Pancreas (tissue), 10 donors: ENCODE measurements at regions not wholly inside any gene's neighbourhood (a gene's known extent, or its start where the extent isn't known, plus 50 kb on each side); places are given as distances from the start of the nearest gene placed in this dataset.
A peak's percentile ranks its signal among the peaks of the same experiment; 100 is the strongest.
"Not testable (repeated sequence)": the region's sequence is repeated elsewhere in the genome, so short reads cannot be mapped to it uniquely, and the experiment has no call there.

Experiments
- ATAC-seq, 4 donors: fragments of 200-7000 bp; cut with Tn5 transposase; one replicate each; pipeline versions ENCODE4 v1.8.0 to v1.9.1; 2020; ENCODE audit warnings: mild to moderate bottlenecking in 4 of 4, moderate library complexity in 4 of 4
- DNase-seq, 6 donors: peaks; one replicate each; pipeline ENCODE4 v3.0.0-alpha.2; 2020
- FAIRE-seq: peaks from 2 replicates; lab custom pipeline; 2012; peaks lifted over from hg19 to GRCh38; lab: Jason Lieb, UNC
- H3K27ac ChIP-seq, 4 donors: fragments of 200-600 bp; sonication (generic); 1 replicate in 3 of 4; 2 replicates in 1 of 4; pipeline versions ENCODE4 v1.5.0 to v1.8.0; 2020
- H3K27me3 ChIP-seq, 4 donors: fragments of 200-600 bp; one replicate each; pipeline ENCODE4 v1.8.0; 2021
- H3K36me3 ChIP-seq, 3 donors: fragments of 200-600 bp; sonication (generic) in 1 of 3; one replicate each; pipeline versions ENCODE4 v1.5.0 to v1.8.0; 2020 to 2021
- H3K4me1 ChIP-seq, 3 donors: fragments of 200-600 bp; one replicate each; pipeline ENCODE4 v1.8.0; 2021
- H3K4me3 ChIP-seq, 4 donors: fragments of 200-600 bp; sonication (generic) in 2 of 4; one replicate each; pipeline versions ENCODE4 v1.5.0 to v1.8.0; 2020 to 2021
- H3K9me3 ChIP-seq, 4 donors: fragments of 200-600 bp; one replicate each; pipeline ENCODE4 v1.8.0; 2021
- WGBS, 2 donors: extraction: QIAGEN DNeasy Blood & Tissue Kit; methylation state at CpG; one replicate each; pipeline ENCODE4 v1.1.7; 2013; 5-methylcytosine and 5-hydroxymethylcytosine counted together
- intact Hi-C, 3 donors: fragments of 100-400 bp; cut with DNase I; formaldehyde crosslinking; loops; one replicate each; pipeline versions ENCODE4 v1.11.1 to v1.14.2; 2022
- TF ChIP-seq, protein P1 (sequence below), 4 donors: fragments of 200-600 bp; sonication (generic) in 3 of 4; IDR thresholded peaks; one replicate each; pipeline versions ENCODE4 v1.5.0 to v1.8.0; 2021; ENCODE audit warnings: antibody characterized with exemption in 4 of 4
- donor health status: healthy with polysubstance abuse.
- donor health status: DM: no; HTN: no; CAD: no; lungs with moderate emphysema.
- donor health status: DM: no; HTN: no; CAD: no.
- donor health status: control.
- donor health status: control.
- donor health status: Bipolar disorder and iron deficiency.
- donor health status: DM: yes; HTN: yes; CAD: no.
- donor health status: DM: no; HTN: no; CAD: no.
- donor health status: DM: no; HTN: no; CAD: no.
- donor health status: DM: yes; HTN: yes; CAD: no.

DNA sequence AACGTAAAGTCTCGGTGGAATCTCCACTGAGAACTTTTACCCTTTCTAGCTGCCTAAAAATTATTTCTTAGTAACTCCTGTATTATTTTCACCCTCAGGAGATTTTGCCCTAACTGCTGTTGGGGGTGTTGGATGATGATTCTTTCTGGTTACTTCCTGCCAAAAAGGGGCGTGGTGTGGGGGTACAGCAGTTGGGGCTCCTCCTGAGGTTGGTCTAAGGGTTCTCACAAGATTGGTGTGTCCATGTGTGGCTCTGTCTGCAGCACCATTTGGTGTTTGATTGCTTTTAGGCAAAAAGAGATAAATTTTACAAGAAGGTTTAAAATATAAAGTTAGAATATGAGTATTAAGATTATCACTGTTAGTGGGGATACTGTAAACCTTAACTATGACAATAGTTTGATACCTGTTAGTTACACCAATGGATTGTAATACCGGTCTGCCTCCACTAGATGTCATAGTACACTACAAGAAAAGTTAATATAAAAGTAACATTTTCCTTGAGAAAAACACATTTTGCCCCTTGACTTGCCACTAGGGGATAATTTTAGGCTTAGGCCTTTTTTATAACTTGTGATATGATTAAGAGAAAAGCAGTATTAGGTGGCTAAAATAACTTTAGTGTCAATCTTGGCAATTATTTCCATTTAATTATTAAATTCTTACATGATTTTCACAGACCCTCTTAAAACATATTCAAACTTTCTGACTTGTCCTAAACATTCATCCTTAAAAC lies 928.7 kb downstream of the IPMK start:
- 19 to 20% methylated on average over 4 of the region's 4 CpGs for WGBS, 2 donors
- ATAC-seq = peak in 3 of 4 donors; percentile 43 to 64 (median 54)
- Histone ChIP-seq H3K4me3 (no peak overlapping the region), H3K9me3 (no peaks in the 10 kb centered on the region), H3K4me1 (no peaks in the 10 kb centered on the region), H3K27me3 (no peaks in the 10 kb centered on the region), H3K36me3 (no peaks in the 10 kb centered on the region), H3K27ac (no peak overlapping the region)
- intact Hi-C loops = loop anchor here in 1 of 3 donors (5.0 kb wide), 1 partner anchor 318 kb away; no protein-coding TSS in a partner anchor
- DNase-seq = no peak
- TF ChIP-seq, protein P1, sequence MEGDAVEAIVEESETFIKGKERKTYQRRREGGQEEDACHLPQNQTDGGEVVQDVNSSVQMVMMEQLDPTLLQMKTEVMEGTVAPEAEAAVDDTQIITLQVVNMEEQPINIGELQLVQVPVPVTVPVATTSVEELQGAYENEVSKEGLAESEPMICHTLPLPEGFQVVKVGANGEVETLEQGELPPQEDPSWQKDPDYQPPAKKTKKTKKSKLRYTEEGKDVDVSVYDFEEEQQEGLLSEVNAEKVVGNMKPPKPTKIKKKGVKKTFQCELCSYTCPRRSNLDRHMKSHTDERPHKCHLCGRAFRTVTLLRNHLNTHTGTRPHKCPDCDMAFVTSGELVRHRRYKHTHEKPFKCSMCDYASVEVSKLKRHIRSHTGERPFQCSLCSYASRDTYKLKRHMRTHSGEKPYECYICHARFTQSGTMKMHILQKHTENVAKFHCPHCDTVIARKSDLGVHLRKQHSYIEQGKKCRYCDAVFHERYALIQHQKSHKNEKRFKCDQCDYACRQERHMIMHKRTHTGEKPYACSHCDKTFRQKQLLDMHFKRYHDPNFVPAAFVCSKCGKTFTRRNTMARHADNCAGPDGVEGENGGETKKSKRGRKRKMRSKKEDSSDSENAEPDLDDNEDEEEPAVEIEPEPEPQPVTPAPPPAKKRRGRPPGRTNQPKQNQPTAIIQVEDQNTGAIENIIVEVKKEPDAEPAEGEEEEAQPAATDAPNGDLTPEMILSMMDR (IDR thresholded peaks at IDR 0.05) = peak; percentile 64 to 84 (median 72)
- FAIRE-seq = peak; percentile 23

DNA sequence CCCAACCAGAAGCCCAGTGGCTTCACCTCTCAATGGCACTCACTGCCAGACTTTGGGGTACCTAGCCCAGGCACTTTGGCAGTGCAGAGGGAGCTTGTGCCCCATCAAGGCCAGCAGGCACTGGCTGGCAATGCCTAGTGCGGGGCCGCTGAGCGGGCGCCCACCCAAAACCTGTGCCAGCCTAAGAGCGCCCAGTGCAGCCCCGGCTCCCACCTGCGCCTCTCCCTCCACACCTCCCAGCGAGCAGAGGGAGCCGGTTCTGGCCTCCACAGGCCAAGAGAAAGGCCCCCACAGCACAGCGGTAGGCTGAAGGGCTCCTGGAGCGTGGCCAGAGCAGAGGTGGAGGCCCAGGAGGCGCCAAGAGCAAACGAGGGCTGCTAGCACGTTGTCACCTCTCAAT lies 930.8 kb downstream of the IPMK start:
- DNase-seq (peak in 1 of 6 donors; percentile 48), FAIRE-seq (no peak), ATAC-seq (no peak)
- TF ChIP-seq, protein P1 (IDR thresholded peaks at IDR 0.05) = no peak
- intact Hi-C loops = loop anchor here in 1 of 3 donors (5.0 kb wide), 1 partner anchor 320 kb away; no protein-coding TSS in a partner anchor
- Histone ChIP-seq H3K9me3 (no peaks in the 10 kb centered on the region), H3K27me3 (no peaks in the 10 kb centered on the region), H3K27ac (no peak overlapping the region), H3K4me3 (no peak overlapping the region), H3K4me1 (no peaks in the 10 kb centered on the region), H3K36me3 (no peaks in the 10 kb centered on the region)
- WGBS, 2 donors = 63 to 75% methylated on average over 14 of the region's 14 CpGs

DNA sequence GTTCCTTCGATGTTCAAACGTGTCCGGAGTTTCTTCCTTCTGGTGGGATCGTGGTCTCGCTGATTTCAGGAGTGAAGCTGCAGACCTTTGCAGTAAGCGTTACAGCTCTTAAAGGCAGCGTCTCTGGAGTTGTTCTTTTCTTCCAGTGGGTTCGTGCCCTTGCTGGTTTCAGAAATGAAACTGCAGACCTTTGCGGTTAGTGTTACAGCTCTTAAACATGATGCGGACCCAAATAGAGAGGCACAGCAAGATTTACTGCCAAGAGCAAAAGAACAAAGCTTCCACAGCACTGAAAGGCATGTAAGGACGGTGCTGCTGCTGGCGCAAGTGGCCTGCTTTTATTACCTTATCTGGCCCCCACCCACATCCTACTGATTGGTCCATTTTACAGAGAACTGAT lies 931.4 kb downstream of the IPMK start:
- 68 to 78% methylated on average over 12 of the region's 12 CpGs for whole genome bisulfite sequencing, 2 donors
- Histone ChIP-seq H3K4me3 (no peak overlapping the region), H3K4me1 (no peaks in the 10 kb centered on the region), H3K27ac (no peak overlapping the region), H3K9me3 (no peaks in the 10 kb centered on the region), H3K36me3 (no peaks in the 10 kb centered on the region), H3K27me3 (no peaks in the 10 kb centered on the region)
- ATAC-seq (no peak), DNase-seq (no peak), FAIRE-seq (no peak)
- TF ChIP-seq, protein P1 (IDR thresholded peaks at IDR 0.05) = no peak
- intact Hi-C loops = loop anchor here in 1 of 3 donors (5.0 kb wide), 1 partner anchor 321 kb away; no protein-coding TSS in a partner anchor

DNA sequence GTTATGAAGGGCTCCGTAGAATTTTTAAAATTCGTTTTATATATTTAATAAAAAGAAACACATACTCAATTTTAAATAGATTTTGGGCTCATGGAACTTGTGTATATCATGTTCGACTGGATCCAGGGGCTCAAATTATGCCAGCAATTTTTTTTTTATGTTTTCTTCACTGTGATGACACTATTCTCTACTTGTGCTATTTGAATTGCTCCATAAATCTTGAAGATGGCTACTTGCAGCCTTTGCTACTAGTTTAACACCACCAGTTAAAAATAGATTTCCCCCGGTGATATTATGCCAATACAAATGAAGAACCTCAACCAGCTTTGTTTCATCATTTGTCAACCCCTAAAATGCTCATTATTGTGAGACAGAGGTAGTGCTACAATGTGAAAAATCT lies 933.2 kb downstream of the IPMK start:
- no peak overlapping the region for H3K4me3 ChIP-seq
- no peak for DNase-seq
- WGBS, 2 donors = 46 to 55% methylated on average over 4 of the region's 4 CpGs
- H3K36me3 ChIP-seq = no peaks in the 10 kb centered on the region
- peaks cover 0 to under 1% (median 0%) of the 10 kb centered on the region in 4 donors for H3K27me3 ChIP-seq
- no peak for ATAC-seq
- intact Hi-C loops = no loop called here
- H3K4me1 ChIP-seq = no peaks in the 10 kb centered on the region
- no peak for FAIRE-seq
- no peaks in the 10 kb centered on the region for H3K9me3 ChIP-seq
- no peak overlapping the region for H3K27ac ChIP-seq
- TF ChIP-seq, protein P1 (IDR thresholded peaks at IDR 0.05) = no peak

DNA sequence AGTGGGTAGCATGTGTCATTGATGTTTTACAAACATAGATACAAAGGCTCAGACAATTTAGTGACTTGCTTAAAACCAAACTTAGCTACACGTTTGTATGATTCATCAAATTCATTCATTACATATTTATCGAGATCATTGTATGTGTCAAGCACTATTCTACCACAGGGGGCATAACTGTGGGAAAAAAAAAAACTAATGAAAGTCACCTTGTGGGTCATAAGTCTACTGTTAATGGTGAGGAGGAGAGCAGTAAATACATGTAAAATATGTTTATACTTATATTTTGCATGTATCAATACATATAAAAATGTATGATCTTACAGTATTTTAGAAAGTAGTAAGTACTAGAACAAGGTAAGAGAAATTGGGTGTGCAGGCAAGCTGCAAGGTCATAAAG lies 933.8 kb downstream of the IPMK start:
- Histone ChIP-seq H3K36me3 (no peaks in the 10 kb centered on the region), H3K4me3 (no peak overlapping the region), H3K9me3 (no peaks in the 10 kb centered on the region), H3K27me3 (peaks cover 0 to 5% (median 0%) of the 10 kb centered on the region in 4 donors), H3K4me1 (no peaks in the 10 kb centered on the region), H3K27ac (no peak overlapping the region)
- TF ChIP-seq, protein P1 (IDR thresholded peaks at IDR 0.05) = no peak
- ATAC-seq = no peak
- 59% methylated on average over 2 of the region's 2 CpGs for WGBS, 2 donors
- DNase-seq = no peak
- no peak for FAIRE-seq
- intact Hi-C loops = no loop called here

DNA sequence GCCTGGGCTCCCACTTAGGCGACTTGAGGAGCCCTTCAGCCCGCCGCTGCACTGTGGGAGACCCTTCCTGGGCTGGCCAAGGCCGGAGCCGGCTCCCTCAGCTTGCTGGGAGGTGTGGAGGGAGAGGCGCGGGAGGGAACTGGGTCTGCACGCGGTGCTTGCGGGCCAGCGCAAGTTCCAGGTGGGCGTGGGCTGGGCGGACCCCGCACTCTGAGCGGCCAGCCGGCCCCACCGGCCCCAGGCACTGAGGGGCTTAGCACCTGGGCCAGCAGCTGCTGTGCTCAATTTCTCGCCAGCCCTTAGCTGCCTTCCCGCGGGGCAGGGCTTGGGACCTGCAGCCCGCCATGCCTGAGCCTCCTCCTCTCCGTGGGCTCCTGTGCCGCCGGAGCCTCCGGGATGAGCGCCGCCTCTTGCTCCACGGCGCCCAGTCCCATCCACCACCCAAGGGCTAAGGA lies 946.3 kb downstream of the IPMK start:
- H3K27ac ChIP-seq, H3K4me1 ChIP-seq, H3K27me3 ChIP-seq, H3K4me3 ChIP-seq, ATAC-seq, H3K36me3 ChIP-seq, H3K9me3 ChIP-seq, FAIRE-seq, intact Hi-C loops: not testable (repeated sequence)
- WGBS, 2 donors = 87 to 92% methylated on average over 29 of the region's 29 CpGs
- peak in 2 of 6 donors; percentile 10 to 58 for DNase-seq
